ENCODE measurements at regions not wholly inside any gene's neighbourhood (a gene's known extent, or its start where the extent isn't known, plus 50 kb on each side); places are given as distances from the start of the nearest gene placed in this dataset.
"Not testable (repeated sequence)": the region's sequence is repeated elsewhere in the genome, so short reads cannot be mapped to it uniquely, and the experiment has no call there.

GRCh38 chr19:20278342-20278741 is 111.3 kb downstream of the ZNF486 start:
- Mint-ChIP-seq H3K4me3 (ENCODE audit: unreplicated experiment) (no peak overlapping the region), H3K36me3 (ENCODE audit: unreplicated experiment) (no peaks in the 10 kb centered on the region), H3K27me3 (ENCODE audit: unreplicated experiment) (no peaks in the 10 kb centered on the region), H3K4me1 (ENCODE audit: unreplicated experiment) (no peaks in the 10 kb centered on the region), H3K9me3 (ENCODE audit: unreplicated experiment) (peaks cover 14% of the 10 kb centered on the region), H3K27ac (ENCODE audit: unreplicated experiment) (no peak overlapping the region)
- TF ChIP-seq CTCF (IDR thresholded peaks at IDR 0.05): peak; percentile 59
- no peak for DNase-seq (ENCODE audit: extremely low spot score, unreplicated experiment)

GRCh38 chr19:20276732-20277082 is 109.7 kb downstream of the ZNF486 start:
- H3K9me3 Mint-ChIP-seq (ENCODE audit: unreplicated experiment): peaks cover 13% of the 10 kb centered on the region
- not testable (repeated sequence) for H3K4me1 Mint-ChIP-seq (ENCODE audit: unreplicated experiment); H3K36me3 Mint-ChIP-seq (ENCODE audit: unreplicated experiment); H3K4me3 Mint-ChIP-seq (ENCODE audit: unreplicated experiment); H3K27ac Mint-ChIP-seq (ENCODE audit: unreplicated experiment); H3K27me3 Mint-ChIP-seq (ENCODE audit: unreplicated experiment); DNase-seq (ENCODE audit: extremely low spot score, unreplicated experiment)

GRCh38 chr19:20276011-20276731 is 109.2 kb downstream of the ZNF486 start:
- no peak overlapping the region for H3K27ac Mint-ChIP-seq (ENCODE audit: unreplicated experiment)
- peaks cover 10% of the 10 kb centered on the region for H3K9me3 Mint-ChIP-seq (ENCODE audit: unreplicated experiment)
- no peaks in the 10 kb centered on the region for H3K36me3 Mint-ChIP-seq (ENCODE audit: unreplicated experiment)
- H3K4me3 Mint-ChIP-seq (ENCODE audit: unreplicated experiment): no peak overlapping the region
- no peaks in the 10 kb centered on the region for H3K27me3 Mint-ChIP-seq (ENCODE audit: unreplicated experiment)
- no peak for TF ChIP-seq CTCF (IDR thresholded peaks at IDR 0.05)
- no peak for DNase-seq (ENCODE audit: extremely low spot score, unreplicated experiment)
- no peaks in the 10 kb centered on the region for H3K4me1 Mint-ChIP-seq (ENCODE audit: unreplicated experiment)

- H3K9me3 Mint-ChIP-seq (ENCODE audit: unreplicated experiment): peaks cover 13% of the 10 kb centered on the region
- H3K27me3 Mint-ChIP-seq (ENCODE audit: unreplicated experiment): no peaks in the 10 kb centered on the region
- TF ChIP-seq CTCF (IDR thresholded peaks at IDR 0.05): no peak
- H3K4me1 Mint-ChIP-seq (ENCODE audit: unreplicated experiment): no peaks in the 10 kb centered on the region
- no peak for DNase-seq (ENCODE audit: extremely low spot score, unreplicated experiment)
- H3K4me3 Mint-ChIP-seq (ENCODE audit: unreplicated experiment): no peak overlapping the region
- no peaks in the 10 kb centered on the region for H3K36me3 Mint-ChIP-seq (ENCODE audit: unreplicated experiment)
- no peak overlapping the region for H3K27ac Mint-ChIP-seq (ENCODE audit: unreplicated experiment)
Observed at GRCh38 chr19:20273951-20274570, 107.0 kb downstream of the ZNF486 start.

- Mint-ChIP-seq H3K4me3 (ENCODE audit: unreplicated experiment) (no peak overlapping the region), H3K4me1 (ENCODE audit: unreplicated experiment) (no peaks in the 10 kb centered on the region), H3K27ac (ENCODE audit: unreplicated experiment) (no peak overlapping the region), H3K27me3 (ENCODE audit: unreplicated experiment) (no peaks in the 10 kb centered on the region), H3K36me3 (ENCODE audit: unreplicated experiment) (no peaks in the 10 kb centered on the region), H3K9me3 (ENCODE audit: unreplicated experiment) (peaks cover 13% of the 10 kb centered on the region)
- no peak for DNase-seq (ENCODE audit: extremely low spot score, unreplicated experiment)
- TF ChIP-seq CTCF (IDR thresholded peaks at IDR 0.05): no peak
Observed at GRCh38 chr19:20273376-20273775, 106.4 kb downstream of the ZNF486 start.

- H3K27ac Mint-ChIP-seq (ENCODE audit: unreplicated experiment); DNase-seq (ENCODE audit: extremely low spot score, unreplicated experiment); H3K36me3 Mint-ChIP-seq (ENCODE audit: unreplicated experiment); H3K4me1 Mint-ChIP-seq (ENCODE audit: unreplicated experiment); H3K4me3 Mint-ChIP-seq (ENCODE audit: unreplicated experiment); H3K27me3 Mint-ChIP-seq (ENCODE audit: unreplicated experiment): not testable (repeated sequence)
- peaks cover 13% of the 10 kb centered on the region for H3K9me3 Mint-ChIP-seq (ENCODE audit: unreplicated experiment)
Observed at GRCh38 chr19:20272627-20273010, 105.6 kb downstream of the ZNF486 start.

- not testable (repeated sequence) for H3K36me3 Mint-ChIP-seq (ENCODE audit: unreplicated experiment); DNase-seq (ENCODE audit: extremely low spot score, unreplicated experiment); H3K4me1 Mint-ChIP-seq (ENCODE audit: unreplicated experiment); H3K27me3 Mint-ChIP-seq (ENCODE audit: unreplicated experiment); H3K4me3 Mint-ChIP-seq (ENCODE audit: unreplicated experiment); H3K27ac Mint-ChIP-seq (ENCODE audit: unreplicated experiment)
- peaks cover 16% of the 10 kb centered on the region for H3K9me3 Mint-ChIP-seq (ENCODE audit: unreplicated experiment)
Observed at GRCh38 chr19:20271927-20272626, 105.1 kb downstream of the ZNF486 start.

Data from osteocyte (in vitro differentiated cells).